ENCODE measurements at regions not wholly inside any gene's neighbourhood (a gene's known extent, or its start where the extent isn't known, plus 50 kb on each side); places are given as distances from the start of the nearest gene placed in this dataset.

DNA sequence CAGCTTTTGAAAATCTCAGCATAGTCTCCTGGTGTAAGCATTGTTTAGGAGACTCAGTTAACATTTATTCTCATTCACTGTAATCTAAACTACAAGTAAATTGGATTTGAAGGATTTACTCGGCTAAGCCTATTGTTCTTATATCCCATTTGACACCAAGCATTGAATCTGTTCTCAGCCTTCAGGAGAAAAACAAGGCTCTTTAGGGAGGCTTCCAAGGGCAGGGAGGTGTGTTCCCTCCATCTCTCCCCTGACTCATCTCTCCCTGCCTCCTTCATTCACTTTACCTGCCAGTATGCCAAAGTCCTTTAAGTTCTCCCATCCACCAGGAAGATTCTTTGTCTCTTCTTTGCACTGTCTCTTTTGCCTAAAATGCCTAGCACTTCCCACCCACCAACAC lies 347.8 kb downstream of the MFSD1 start:
- H3K9me3 ChIP-seq (ENCODE audit: control insufficient read depth in 1 of 2, insufficient read depth in 1 of 2, low read depth in 1 of 2, low read length in 2 of 2) = no peaks in the 10 kb centered on the region
- RAD21 ChIA-PET (ENCODE audit: low non-redundant PET in 1 of 2, low total read pairs in 2 of 2, uncharacterized antibody in 2 of 2, unreplicated experiment in 2 of 2) = no interaction called here
- H3K9me2 ChIP-seq (ENCODE audit: insufficient read depth) = peaks cover 2% of the 10 kb centered on the region
- no peaks in the 10 kb centered on the region for H3K79me2 ChIP-seq (ENCODE audit: insufficient read depth, low read length)
- POLR2A ChIA-PET = no interaction called here
- intact Hi-C loops (cut with micrococcal nuclease) = no loop called here
- BruUV-seq (replicated peaks) = no TSS peak
- H3K4me2 ChIP-seq (ENCODE audit: low read length) = no peak overlapping the region
- no peak overlapping the region for H3K27ac ChIP-seq (ENCODE audit: low read depth, low read length)
- TF ChIP-seq TCF7L2 (IDR thresholded peaks at IDR 0.05; ENCODE audit: borderline replicate concordance, extremely low read depth, insufficient read depth, insufficient read length) = no peak
- no peak for TF ChIP-seq SRF (IDR thresholded peaks at IDR 0.05; ENCODE audit: low read depth)
- TF ChIP-seq FOSL1 (IDR thresholded peaks at IDR 0.05; ENCODE audit: low read depth) = no peak
- no peak for TF ChIP-seq EGR1 (IDR thresholded peaks at IDR 0.05; ENCODE audit: low read depth)
- no peak for TF ChIP-seq JUND (IDR thresholded peaks at IDR 0.05)
- TF ChIP-seq, protein P1, sequence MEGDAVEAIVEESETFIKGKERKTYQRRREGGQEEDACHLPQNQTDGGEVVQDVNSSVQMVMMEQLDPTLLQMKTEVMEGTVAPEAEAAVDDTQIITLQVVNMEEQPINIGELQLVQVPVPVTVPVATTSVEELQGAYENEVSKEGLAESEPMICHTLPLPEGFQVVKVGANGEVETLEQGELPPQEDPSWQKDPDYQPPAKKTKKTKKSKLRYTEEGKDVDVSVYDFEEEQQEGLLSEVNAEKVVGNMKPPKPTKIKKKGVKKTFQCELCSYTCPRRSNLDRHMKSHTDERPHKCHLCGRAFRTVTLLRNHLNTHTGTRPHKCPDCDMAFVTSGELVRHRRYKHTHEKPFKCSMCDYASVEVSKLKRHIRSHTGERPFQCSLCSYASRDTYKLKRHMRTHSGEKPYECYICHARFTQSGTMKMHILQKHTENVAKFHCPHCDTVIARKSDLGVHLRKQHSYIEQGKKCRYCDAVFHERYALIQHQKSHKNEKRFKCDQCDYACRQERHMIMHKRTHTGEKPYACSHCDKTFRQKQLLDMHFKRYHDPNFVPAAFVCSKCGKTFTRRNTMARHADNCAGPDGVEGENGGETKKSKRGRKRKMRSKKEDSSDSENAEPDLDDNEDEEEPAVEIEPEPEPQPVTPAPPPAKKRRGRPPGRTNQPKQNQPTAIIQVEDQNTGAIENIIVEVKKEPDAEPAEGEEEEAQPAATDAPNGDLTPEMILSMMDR (IDR thresholded peaks at IDR 0.05 in 2 of 3, conservative IDR thresholded peaks at IDR 0.05 in 1 of 3; ENCODE audit: borderline replicate concordance in 1 of 3, insufficient read depth in 1 of 3, low read depth in 2 of 3, low read length in 2 of 3) = no peak
- no peak for TF ChIP-seq CEBPB (IDR thresholded peaks at IDR 0.05; ENCODE audit: low read depth)
- TF ChIP-seq YY1 (IDR thresholded peaks at IDR 0.05; ENCODE audit: extremely low read depth, insufficient replicate concordance, low read depth, low read length) = no peak
- TF ChIP-seq ATF3 (IDR thresholded peaks at IDR 0.05) = no peak
- TF ChIP-seq POLR2AphosphoS5 (IDR thresholded peaks at IDR 0.05; ENCODE audit: low read depth, low read length) = no peak
- TF ChIP-seq EZH2 (IDR thresholded peaks at IDR 0.05) = no peak
- TF ChIP-seq, protein P2, sequence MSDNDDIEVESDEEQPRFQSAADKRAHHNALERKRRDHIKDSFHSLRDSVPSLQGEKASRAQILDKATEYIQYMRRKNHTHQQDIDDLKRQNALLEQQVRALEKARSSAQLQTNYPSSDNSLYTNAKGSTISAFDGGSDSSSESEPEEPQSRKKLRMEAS (IDR thresholded peaks at IDR 0.05) = no peak
- TF ChIP-seq RAD21 (IDR thresholded peaks at IDR 0.05; ENCODE audit: low read depth) = no peak
- no peak overlapping the region for H3K4me3 ChIP-seq (replicated peaks in 1 of 2; ENCODE audit: low read depth in 1 of 2, low read length in 2 of 2)
- no peak overlapping the region for H2AFZ ChIP-seq (ENCODE audit: low read depth, low read length, poor library complexity, severe bottlenecking)
- CTCF ChIA-PET = no interaction called here
- DNase-seq (ENCODE audit: low read depth, low spot score) (no peak), ATAC-seq (no peak)
- H3K9ac ChIP-seq (ENCODE audit: low read length) = no peak overlapping the region
- no peaks in the 10 kb centered on the region for H3K4me1 ChIP-seq (ENCODE audit: control insufficient read depth in 1 of 2, insufficient read depth in 2 of 2, low read length in 2 of 2)
- H3K27me3 ChIP-seq (ENCODE audit: insufficient read depth, low read length) = no peaks in the 10 kb centered on the region
- H4K20me1 ChIP-seq (ENCODE audit: insufficient read depth) = no peaks in the 10 kb centered on the region
- H3K36me3 ChIP-seq (ENCODE audit: control insufficient read depth in 1 of 2, insufficient read depth in 2 of 2, low read length in 2 of 2) = no peaks in the 10 kb centered on the region

Data from HCT116 (cell line).